ENCODE measurements at regions not wholly inside any gene's neighbourhood (a gene's known extent, or its start where the extent isn't known, plus 50 kb on each side); places are given as distances from the start of the nearest gene placed in this dataset.

GRCh38 chr14:61941421-61942150, 179.4 kb downstream of the SNAPC1 start:
- no peak for DNase-seq (ENCODE audit: low read depth in 2 of 2)

GRCh38 chr14:61948376-61948775, 186.2 kb downstream of the SNAPC1 start:
- no peak for DNase-seq (ENCODE audit: low read depth in 2 of 2)

- DNase-seq (ENCODE audit: low read depth in 2 of 2), result no peak
Observed at GRCh38 chr14:61950340-61950739, 188.1 kb downstream of the SNAPC1 start.

GRCh38 chr14:61953602-61954001, 191.4 kb downstream of the SNAPC1 start:
- DNase-seq (ENCODE audit: low read depth in 2 of 2), result no peak

- no peak for DNase-seq (ENCODE audit: low read depth in 2 of 2)
Observed at GRCh38 chr14:61954306-61954705, 192.1 kb downstream of the SNAPC1 start.

GRCh38 chr14:61956517-61956916, 194.3 kb downstream of the SNAPC1 start:
- no peak for DNase-seq (ENCODE audit: low read depth in 2 of 2)

- DNase-seq (ENCODE audit: low read depth in 2 of 2), result no peak
Observed at GRCh38 chr14:61959348-61959747, 197.1 kb downstream of the SNAPC1 start.

GRCh38 chr14:61961369-61961768, 199.1 kb downstream of the SNAPC1 start:
- DNase-seq (ENCODE audit: low read depth in 2 of 2), result no peak

- no peak for DNase-seq (ENCODE audit: low read depth in 2 of 2)
Observed at GRCh38 chr14:61963926-61964325, 201.7 kb downstream of the SNAPC1 start.

- DNase-seq (ENCODE audit: low read depth in 2 of 2), result no peak
Observed at GRCh38 chr14:61965030-61965745, 203.0 kb downstream of the SNAPC1 start.

- no peak for DNase-seq (ENCODE audit: low read depth in 2 of 2)
Observed at GRCh38 chr14:61968207-61968606, 206.0 kb downstream of the SNAPC1 start.

GRCh38 chr14:61972711-61973110, 210.5 kb downstream of the SNAPC1 start:
- no peak for DNase-seq (ENCODE audit: low read depth in 2 of 2)

GRCh38 chr14:61973981-61974380, 211.8 kb downstream of the SNAPC1 start:
- DNase-seq (ENCODE audit: low read depth in 2 of 2), result no peak

GRCh38 chr14:61977217-61977616, 215.0 kb downstream of the SNAPC1 start:
- DNase-seq (ENCODE audit: low read depth in 2 of 2), result no peak

- no peak for DNase-seq (ENCODE audit: low read depth in 2 of 2)
Observed at GRCh38 chr14:61988240-61988639, 226.0 kb downstream of the SNAPC1 start.

GRCh38 chr14:61992139-61992538, 229.9 kb downstream of the SNAPC1 start:
- DNase-seq (ENCODE audit: low read depth in 2 of 2), result no peak

GRCh38 chr14:61992926-61993325, 230.7 kb downstream of the SNAPC1 start:
- no peak for DNase-seq (ENCODE audit: low read depth in 2 of 2)

GRCh38 chr14:61994589-61994988, 232.4 kb downstream of the SNAPC1 start:
- DNase-seq (ENCODE audit: low read depth in 2 of 2), result no peak

GRCh38 chr14:61996753-61997152, 234.5 kb downstream of the SNAPC1 start:
- no peak for DNase-seq (ENCODE audit: low read depth in 2 of 2)

- no peak for DNase-seq (ENCODE audit: low read depth in 2 of 2)
Observed at GRCh38 chr14:61997161-61997560, 234.9 kb downstream of the SNAPC1 start.

- DNase-seq (ENCODE audit: low read depth in 2 of 2), result no peak
Observed at GRCh38 chr14:62001963-62002362, 239.7 kb downstream of the SNAPC1 start.

GRCh38 chr14:62002642-62003041, 240.4 kb downstream of the SNAPC1 start:
- DNase-seq (ENCODE audit: low read depth in 2 of 2), result peak in 1 of 2 donors; percentile 4

- no peak for DNase-seq (ENCODE audit: low read depth in 2 of 2)
Observed at GRCh38 chr14:62003701-62004100, 241.5 kb downstream of the SNAPC1 start.

All from stimulated activated CD4-positive, alpha-beta T cell treated with anti-CD3 and anti-CD28 coated beads, Interleukin-4, amount 100 ng/mL, for 48 hours (primary cell).